ENCODE measurements at regions not wholly inside any gene's neighbourhood (a gene's known extent, or its start where the extent isn't known, plus 50 kb on each side); places are given as distances from the start of the nearest gene placed in this dataset.

DNA sequence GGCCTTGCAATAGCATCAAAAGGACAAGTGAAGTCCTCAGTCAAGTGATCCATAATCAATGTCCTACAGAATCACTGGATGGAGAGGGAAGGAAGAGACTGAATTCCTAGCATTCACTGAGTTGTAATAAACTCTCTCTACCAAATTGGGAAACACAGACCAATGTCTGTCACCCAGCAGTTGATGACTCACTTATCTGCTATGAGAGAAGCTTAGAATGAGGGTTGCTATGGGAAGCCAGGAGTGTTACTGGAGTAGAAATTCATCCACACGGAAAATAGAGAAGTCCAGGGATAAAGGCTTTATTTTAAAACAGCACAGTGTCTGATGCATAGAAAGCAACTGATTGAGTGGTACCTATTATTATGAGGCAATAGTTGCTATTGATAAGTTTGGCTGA lies 407.4 kb downstream of the BRINP1 start:
- no peak overlapping the region for H3K27ac Mint-ChIP-seq
- no peak for DNase-seq (ENCODE audit: low spot score)
- H3K4me3 Mint-ChIP-seq, result no peak overlapping the region
- no peaks in the 10 kb centered on the region for H3K27me3 Mint-ChIP-seq (ENCODE audit: insufficient read depth)
- intact Hi-C loops (cut with micrococcal nuclease), result no loop called here
- no peaks in the 10 kb centered on the region for H3K4me1 Mint-ChIP-seq (ENCODE audit: low read depth)
- no peaks in the 10 kb centered on the region for H3K36me3 Mint-ChIP-seq (ENCODE audit: low read depth)
- no peaks in the 10 kb centered on the region for H3K9me3 Mint-ChIP-seq

DNA sequence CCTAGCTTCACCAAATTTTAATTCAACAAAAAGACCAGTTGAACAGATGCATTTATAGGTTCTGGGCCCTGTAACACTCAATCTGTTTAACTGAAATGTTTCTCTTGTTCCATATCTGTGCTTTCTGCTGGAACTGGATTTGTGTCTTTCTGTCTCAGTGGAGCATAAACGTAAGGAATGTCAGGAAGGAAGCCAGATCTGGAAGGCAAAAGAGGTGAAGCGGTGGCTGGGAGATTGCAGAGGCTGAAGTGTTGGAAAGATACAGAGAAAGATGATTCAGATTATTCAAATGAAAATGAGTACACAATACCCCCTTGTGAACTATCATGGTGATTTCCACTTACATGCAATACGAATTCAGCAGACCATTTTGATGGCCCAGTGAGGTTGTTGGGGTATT lies 406.8 kb downstream of the BRINP1 start:
- Mint-ChIP-seq H3K27me3 (ENCODE audit: insufficient read depth) (no peaks in the 10 kb centered on the region), H3K4me3 (no peak overlapping the region), H3K9me3 (no peaks in the 10 kb centered on the region), H3K27ac (no peak overlapping the region), H3K4me1 (ENCODE audit: low read depth) (no peaks in the 10 kb centered on the region), H3K36me3 (ENCODE audit: low read depth) (no peaks in the 10 kb centered on the region)
- intact Hi-C loops (cut with micrococcal nuclease), result no loop called here
- no peak for DNase-seq (ENCODE audit: low spot score)

DNA sequence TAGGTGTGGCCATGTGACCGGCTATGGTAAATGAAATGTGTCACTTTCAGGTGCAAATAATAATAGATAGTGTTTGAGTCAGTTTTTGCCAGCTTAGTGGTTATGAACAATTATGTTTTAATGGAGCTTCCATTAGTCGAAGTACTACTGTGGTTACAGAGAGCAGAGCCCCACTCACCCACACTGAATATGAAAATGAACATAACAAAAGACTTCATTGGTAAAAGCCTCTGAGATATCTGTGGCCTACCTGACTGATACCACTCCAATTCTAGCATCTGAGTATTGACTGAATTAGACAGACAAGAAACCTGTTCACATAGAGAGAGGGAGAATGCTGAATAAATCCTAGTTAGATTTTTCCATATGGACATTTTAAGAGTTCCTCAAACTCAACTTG lies 405.6 kb downstream of the BRINP1 start:
- intact Hi-C loops (cut with micrococcal nuclease), result no loop called here
- peaks cover 4% of the 10 kb centered on the region for H3K9me3 Mint-ChIP-seq
- DNase-seq (ENCODE audit: low spot score), result no peak
- no peak overlapping the region for H3K27ac Mint-ChIP-seq
- H3K36me3 Mint-ChIP-seq (ENCODE audit: low read depth), result no peaks in the 10 kb centered on the region
- H3K4me3 Mint-ChIP-seq, result no peak overlapping the region
- H3K4me1 Mint-ChIP-seq (ENCODE audit: low read depth), result no peaks in the 10 kb centered on the region
- H3K27me3 Mint-ChIP-seq (ENCODE audit: insufficient read depth), result no peaks in the 10 kb centered on the region

DNA sequence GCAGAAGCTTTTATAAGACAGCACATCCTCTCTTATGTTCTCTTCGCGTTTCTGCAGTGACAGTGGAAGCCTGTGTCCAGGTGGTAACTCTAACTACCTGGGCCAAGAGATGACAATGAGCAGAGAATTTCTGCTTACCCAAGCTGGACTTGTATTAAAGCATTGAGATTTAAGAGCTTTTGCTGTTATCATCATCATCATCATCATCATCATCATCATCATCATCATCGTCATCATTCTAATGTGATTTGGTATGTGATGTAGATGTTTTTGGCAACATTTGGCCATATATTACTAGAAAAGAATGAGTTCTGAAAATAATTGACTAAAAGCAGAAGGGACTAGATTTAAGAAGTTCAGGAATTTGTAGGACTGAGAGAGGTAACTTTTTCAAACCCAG lies 401.3 kb downstream of the BRINP1 start:
- intact Hi-C loops (cut with micrococcal nuclease), result no loop called here
- Mint-ChIP-seq H3K9me3 (peaks cover 8% of the 10 kb centered on the region), H3K4me3 (no peak overlapping the region)

DNA sequence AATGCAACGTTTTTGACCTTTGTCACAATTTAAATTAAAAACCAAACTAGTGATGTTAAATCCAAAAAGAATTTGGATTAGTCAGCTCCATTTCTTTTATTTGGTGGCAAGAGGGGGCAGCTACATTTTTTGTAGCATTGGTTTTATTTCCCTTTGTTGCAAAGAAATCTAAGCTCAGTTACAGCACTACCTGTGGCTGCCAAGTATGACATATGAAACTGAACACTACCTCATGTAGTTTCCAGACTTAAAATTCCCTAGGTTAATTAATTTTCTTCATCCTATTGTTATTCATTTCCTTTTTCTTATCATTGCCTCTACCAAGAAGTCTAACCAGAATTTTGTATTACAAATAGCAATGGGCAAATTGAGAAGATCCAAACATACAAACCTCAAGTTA lies 393.5 kb downstream of the BRINP1 start:
- Mint-ChIP-seq H3K4me1 (ENCODE audit: low read depth) (no peaks in the 10 kb centered on the region), H3K27me3 (ENCODE audit: insufficient read depth) (no peaks in the 10 kb centered on the region), H3K4me3 (no peak overlapping the region), H3K36me3 (ENCODE audit: low read depth) (no peaks in the 10 kb centered on the region), H3K9me3 (peaks cover under 1% of the 10 kb centered on the region), H3K27ac (no peak overlapping the region)
- DNase-seq (ENCODE audit: low spot score), result no peak
- intact Hi-C loops (cut with micrococcal nuclease), result no loop called here

More for the DNA sequence above, 401.3 kb downstream of the BRINP1 start:
- Mint-ChIP-seq H3K27me3 (ENCODE audit: insufficient read depth) (no peaks in the 10 kb centered on the region), H3K36me3 (ENCODE audit: low read depth) (no peaks in the 10 kb centered on the region), H3K4me1 (ENCODE audit: low read depth) (no peaks in the 10 kb centered on the region), H3K27ac (no peak overlapping the region)
- no peak for DNase-seq (ENCODE audit: low spot score)

DNA sequence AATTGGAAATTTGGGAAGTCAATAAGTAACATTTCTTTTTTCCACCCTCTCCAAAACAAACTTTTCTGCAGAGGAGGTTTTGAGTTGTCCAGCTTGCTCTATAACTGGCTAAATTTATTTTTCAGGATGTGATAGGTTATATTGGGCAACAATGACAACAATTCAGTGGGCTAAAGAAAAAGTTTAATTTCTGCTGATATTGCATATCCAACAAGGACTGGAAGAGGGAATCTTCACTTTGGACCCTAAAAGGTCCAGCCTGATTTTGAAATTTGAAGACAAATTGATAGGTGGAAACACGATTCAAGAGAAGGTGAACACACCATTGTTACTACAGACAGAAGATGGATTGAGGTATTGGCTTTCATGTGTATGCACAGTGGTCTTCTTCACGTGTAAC lies 393.1 kb downstream of the BRINP1 start:
- DNase-seq (ENCODE audit: low spot score), result no peak
- H3K9me3 Mint-ChIP-seq, result no peaks in the 10 kb centered on the region
- H3K36me3 Mint-ChIP-seq (ENCODE audit: low read depth), result no peaks in the 10 kb centered on the region
- intact Hi-C loops (cut with micrococcal nuclease), result no loop called here
- H3K4me1 Mint-ChIP-seq (ENCODE audit: low read depth), result no peaks in the 10 kb centered on the region
- H3K27me3 Mint-ChIP-seq (ENCODE audit: insufficient read depth), result no peaks in the 10 kb centered on the region
- H3K4me3 Mint-ChIP-seq, result no peak overlapping the region
- H3K27ac Mint-ChIP-seq, result no peak overlapping the region

DNA sequence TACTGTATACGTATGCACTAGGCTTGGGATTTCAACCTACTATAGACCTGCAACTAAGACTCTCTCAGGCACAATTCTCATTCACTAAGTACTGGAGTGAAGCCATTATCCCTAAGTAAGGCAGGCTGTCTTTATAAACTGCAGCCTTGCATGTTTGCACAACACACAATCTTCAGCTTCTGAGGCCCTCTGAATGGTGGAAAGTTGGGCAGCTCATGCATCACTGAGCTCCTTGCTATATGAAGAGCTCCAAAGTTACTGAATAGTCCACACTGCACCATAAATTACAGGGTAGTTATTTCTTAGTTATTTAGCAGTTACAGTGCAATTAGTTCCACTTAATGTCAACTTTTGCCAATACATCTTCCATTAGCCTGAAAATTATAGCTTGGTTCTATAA lies 384.6 kb downstream of the BRINP1 start:
- intact Hi-C loops (cut with micrococcal nuclease), result no loop called here
- no peaks in the 10 kb centered on the region for H3K27me3 Mint-ChIP-seq (ENCODE audit: insufficient read depth)
- H3K9me3 Mint-ChIP-seq, result no peaks in the 10 kb centered on the region
- H3K36me3 Mint-ChIP-seq (ENCODE audit: low read depth), result no peaks in the 10 kb centered on the region
- H3K4me1 Mint-ChIP-seq (ENCODE audit: low read depth), result no peaks in the 10 kb centered on the region
- no peak overlapping the region for H3K4me3 Mint-ChIP-seq
- no peak overlapping the region for H3K27ac Mint-ChIP-seq
- no peak for DNase-seq (ENCODE audit: low spot score)

DNA sequence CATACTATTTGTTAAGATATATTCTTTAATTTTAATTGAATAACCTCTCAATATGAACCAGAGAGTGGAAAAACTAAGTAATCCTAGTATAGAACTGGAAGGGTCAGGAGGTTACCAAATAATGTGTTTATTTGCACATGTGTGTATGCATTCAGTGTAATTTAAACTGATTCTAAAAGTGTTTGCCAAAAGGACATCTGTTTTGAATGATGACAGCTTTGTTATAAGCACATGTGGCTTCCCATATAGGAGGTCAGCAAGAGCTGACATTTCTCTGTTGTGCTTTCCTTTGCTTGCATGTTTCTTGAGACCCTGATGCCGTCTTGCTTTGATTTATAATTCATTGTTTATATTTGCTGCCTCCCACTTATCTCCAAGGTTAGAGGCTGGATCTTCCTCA lies 383.4 kb downstream of the BRINP1 start:
- Mint-ChIP-seq H3K4me3 (no peak overlapping the region), H3K9me3 (no peaks in the 10 kb centered on the region), H3K4me1 (ENCODE audit: low read depth) (no peaks in the 10 kb centered on the region), H3K27me3 (ENCODE audit: insufficient read depth) (no peaks in the 10 kb centered on the region), H3K27ac (no peak overlapping the region), H3K36me3 (ENCODE audit: low read depth) (no peaks in the 10 kb centered on the region)
- intact Hi-C loops (cut with micrococcal nuclease), result no loop called here
- no peak for DNase-seq (ENCODE audit: low spot score)

DNA sequence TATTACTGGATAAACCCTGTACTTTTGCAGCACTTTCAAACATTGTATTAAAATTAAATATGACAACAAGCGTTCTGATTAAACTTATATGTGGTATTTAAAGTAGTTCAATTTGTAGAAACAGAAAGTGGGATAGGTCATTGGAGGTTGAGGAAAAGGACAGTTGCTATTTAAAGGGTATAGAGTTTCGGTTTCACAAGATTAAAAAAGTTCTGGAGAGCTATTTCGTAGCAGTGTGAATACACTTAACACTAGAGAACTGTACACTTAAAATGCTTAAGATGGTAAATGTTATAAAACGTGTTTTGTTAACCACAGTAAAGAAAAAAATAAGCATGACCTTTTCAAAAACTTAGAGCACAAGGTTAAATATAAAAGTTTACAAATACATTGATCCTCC lies 382.1 kb downstream of the BRINP1 start:
- Mint-ChIP-seq H3K9me3 (no peaks in the 10 kb centered on the region), H3K36me3 (ENCODE audit: low read depth) (no peaks in the 10 kb centered on the region), H3K4me3 (no peak overlapping the region), H3K4me1 (ENCODE audit: low read depth) (no peaks in the 10 kb centered on the region), H3K27ac (no peak overlapping the region), H3K27me3 (ENCODE audit: insufficient read depth) (no peaks in the 10 kb centered on the region)
- no peak for DNase-seq (ENCODE audit: low spot score)
- intact Hi-C loops (cut with micrococcal nuclease), result no loop called here

DNA sequence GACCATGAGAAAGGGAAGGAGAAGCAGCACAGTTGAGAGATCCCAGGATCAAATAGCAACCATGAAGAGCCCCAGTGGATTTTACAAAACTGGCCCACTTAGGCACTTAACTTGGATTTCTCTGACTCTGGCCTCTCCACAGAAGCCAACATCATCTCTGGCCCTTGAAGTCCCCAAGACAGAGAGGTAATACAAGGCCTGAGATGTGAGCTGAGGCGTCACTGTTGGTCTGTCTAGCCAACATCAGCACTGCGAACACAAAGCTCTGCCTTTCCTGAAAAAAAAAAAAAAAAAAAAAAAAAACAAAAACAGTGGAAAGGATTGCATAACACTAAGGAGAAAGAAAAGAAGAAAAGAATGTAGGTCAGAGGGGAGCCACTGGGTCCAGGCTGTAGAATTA lies 378.3 kb downstream of the BRINP1 start:
- Mint-ChIP-seq H3K4me3 (no peak overlapping the region), H3K27me3 (ENCODE audit: insufficient read depth) (no peaks in the 10 kb centered on the region)
- no peak for DNase-seq (ENCODE audit: low spot score)

DNA sequence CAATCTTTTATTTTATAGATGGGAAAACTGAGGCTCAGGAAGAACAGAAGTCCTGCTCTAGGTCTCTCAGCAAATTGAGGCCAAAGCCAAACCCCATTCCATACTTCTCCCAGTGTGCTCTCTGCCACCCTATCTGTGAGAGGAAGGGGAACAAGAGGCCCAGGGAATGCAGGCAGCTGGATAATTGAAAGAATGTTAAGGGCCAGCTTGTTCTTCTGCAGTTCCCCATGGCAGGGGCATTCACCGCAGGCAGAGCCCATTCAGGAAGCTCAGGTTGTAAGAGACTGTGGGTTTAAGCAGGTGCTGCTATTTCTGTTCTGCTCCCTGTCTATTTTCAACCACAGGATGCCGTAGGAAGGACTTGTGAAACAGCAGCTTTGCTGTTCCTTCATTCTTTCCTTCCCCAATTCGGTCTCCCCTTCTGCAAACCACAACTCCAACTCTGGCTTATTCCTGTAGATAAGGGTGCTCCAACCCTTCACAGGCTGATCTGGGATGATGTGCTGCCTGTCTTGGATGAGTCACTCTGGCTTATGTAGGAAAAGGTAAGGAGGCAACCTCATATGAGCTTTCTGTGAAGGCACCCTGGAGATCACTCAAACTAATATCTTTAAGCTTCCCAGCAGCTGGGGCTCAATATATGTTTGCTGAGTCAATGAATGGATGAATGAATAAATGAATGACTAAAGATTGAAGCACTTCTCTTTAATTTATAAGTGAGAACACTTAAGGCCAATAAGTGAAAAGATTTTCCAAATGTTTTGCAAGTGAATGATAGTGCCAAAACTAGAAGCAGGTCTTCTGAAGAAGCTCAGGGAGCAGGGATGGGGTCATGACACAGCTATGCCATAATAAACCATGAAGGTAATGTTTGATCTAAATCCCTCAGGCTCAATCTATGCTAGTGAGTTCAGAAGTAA lies 377.6 kb downstream of the BRINP1 start:
- Mint-ChIP-seq H3K4me1 (ENCODE audit: low read depth) (no peaks in the 10 kb centered on the region), H3K4me3 (no peak overlapping the region), H3K9me3 (no peaks in the 10 kb centered on the region), H3K27ac (no peak overlapping the region), H3K27me3 (ENCODE audit: insufficient read depth) (no peaks in the 10 kb centered on the region), H3K36me3 (ENCODE audit: low read depth) (no peaks in the 10 kb centered on the region)
- intact Hi-C loops (cut with micrococcal nuclease), result no loop called here
- DNase-seq (ENCODE audit: low spot score), result no peak

More for the DNA sequence above, 378.3 kb downstream of the BRINP1 start:
- intact Hi-C loops (cut with micrococcal nuclease), result no loop called here
- Mint-ChIP-seq H3K9me3 (no peaks in the 10 kb centered on the region), H3K27ac (no peak overlapping the region), H3K36me3 (ENCODE audit: low read depth) (no peaks in the 10 kb centered on the region), H3K4me1 (ENCODE audit: low read depth) (no peaks in the 10 kb centered on the region)

DNA sequence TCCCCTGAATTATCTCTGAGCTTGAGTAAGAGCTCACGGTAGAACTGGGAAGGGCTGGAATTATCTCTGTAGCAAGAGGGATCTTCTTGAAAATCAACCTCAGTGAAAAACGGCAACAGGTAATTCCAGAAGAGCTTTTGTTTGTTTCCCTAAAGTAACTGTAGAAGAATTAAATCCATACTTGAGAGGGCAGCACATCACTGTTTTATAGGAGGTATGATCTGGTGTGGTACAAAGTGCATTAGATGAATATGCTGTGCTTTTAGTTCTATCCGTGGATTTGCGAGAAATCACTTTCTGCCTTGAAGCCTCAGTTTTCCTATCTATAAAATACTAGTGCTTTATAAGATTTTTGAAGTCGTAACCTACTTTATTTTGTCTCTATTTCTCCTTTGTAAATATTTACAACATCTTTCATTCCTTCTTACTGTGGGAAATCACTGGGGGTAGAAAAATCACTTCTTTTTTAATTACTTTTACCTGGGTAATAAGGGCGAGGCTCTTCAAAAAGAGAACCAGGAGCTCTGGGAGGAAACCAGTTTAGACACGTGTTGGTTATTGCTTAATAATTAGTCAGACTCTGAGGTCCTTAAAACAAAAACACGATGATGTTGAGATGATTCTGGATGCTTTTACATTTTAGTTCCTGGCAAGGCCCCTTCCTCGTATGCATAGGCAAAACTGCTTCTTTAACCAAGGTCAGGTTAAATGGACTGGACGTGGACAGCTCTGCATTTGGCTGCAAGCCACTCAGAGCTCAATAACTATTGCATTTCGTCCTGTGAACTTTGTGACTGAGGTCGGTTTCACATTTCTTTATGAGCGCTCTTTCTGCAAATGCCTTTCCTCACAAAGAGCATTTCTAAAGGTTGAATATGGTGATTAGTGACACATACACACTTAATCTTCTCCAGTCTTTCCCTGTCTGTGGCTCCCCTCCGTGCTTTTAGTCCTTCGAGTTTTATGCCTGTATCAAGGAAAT lies 376.1 kb downstream of the BRINP1 start:
- no peaks in the 10 kb centered on the region for H3K4me1 Mint-ChIP-seq (ENCODE audit: low read depth)
- no peak overlapping the region for H3K4me3 Mint-ChIP-seq
- H3K36me3 Mint-ChIP-seq (ENCODE audit: low read depth), result no peaks in the 10 kb centered on the region
- no peak overlapping the region for H3K27ac Mint-ChIP-seq
- H3K9me3 Mint-ChIP-seq, result no peaks in the 10 kb centered on the region
- H3K27me3 Mint-ChIP-seq (ENCODE audit: insufficient read depth), result no peaks in the 10 kb centered on the region
- intact Hi-C loops (cut with micrococcal nuclease), result no loop called here
- DNase-seq (ENCODE audit: low spot score), result no peak

DNA sequence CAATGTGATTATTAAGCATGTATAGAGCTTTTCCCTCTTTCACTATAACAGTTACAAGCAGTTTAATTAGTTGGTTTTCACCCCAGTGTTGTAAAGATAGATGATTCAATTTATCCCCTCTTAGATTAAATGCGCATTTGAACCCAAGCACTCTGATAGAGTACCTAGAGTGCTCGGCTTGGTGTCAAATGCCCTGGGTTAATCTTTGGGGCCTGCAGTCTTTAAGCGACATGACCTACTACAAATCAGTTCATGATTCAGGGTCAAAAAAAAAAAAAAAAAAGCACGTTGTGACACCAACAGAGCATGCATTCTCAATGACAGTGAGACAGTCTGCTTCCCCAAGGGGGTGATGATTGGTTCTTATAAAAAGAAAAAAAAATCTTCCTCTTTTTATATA lies 375.3 kb downstream of the BRINP1 start:
- no peaks in the 10 kb centered on the region for H3K4me1 Mint-ChIP-seq (ENCODE audit: low read depth)

More for the DNA sequence above, 375.3 kb downstream of the BRINP1 start:
- Mint-ChIP-seq H3K27me3 (ENCODE audit: insufficient read depth) (no peaks in the 10 kb centered on the region), H3K36me3 (ENCODE audit: low read depth) (no peaks in the 10 kb centered on the region), H3K27ac (no peak overlapping the region), H3K4me3 (no peak overlapping the region), H3K9me3 (no peaks in the 10 kb centered on the region)
- DNase-seq (ENCODE audit: low spot score), result no peak
- intact Hi-C loops (cut with micrococcal nuclease), result no loop called here

Measured in activated T-helper 1 cell treated with anti-CD3 and anti-CD28 coated beads, Interleukin-12 subunit alpha, Interleukin-12 subunit beta, Interleukin-2, Interleukin-4 antibody, amounts not matched to agents 30 ng/mL and 10 ng/mL and 1 ng/mL, durations not matched to agents 14 hours and 24 hours and 36 hours (primary cell).